Mesenchymal stem cell (in vitro differentiated cells and primary cell): ENCODE measurements at regions not wholly inside any gene's neighbourhood (a gene's known extent, or its start where the extent isn't known, plus 50 kb on each side); places are given as distances from the start of the nearest gene placed in this dataset.
"Not testable (repeated sequence)": the region's sequence is repeated elsewhere in the genome, so short reads cannot be mapped to it uniquely, and the experiment has no call there.

ENCODE experiments used
- DNase-seq: peaks from one replicate; pipeline ENCODE4 v3.0.0-alpha.2; 2013
- H2AFZ ChIP-seq: one replicate; pipeline ENCODE4 v1.6.1; 2013; ENCODE audit warnings: low read depth, mild to moderate bottlenecking, control low read depth, inconsistent platforms, low read length, moderate library complexity
- H2AK5ac ChIP-seq: 2 replicates; pipeline ENCODE4 v1.6.1; 2013; ENCODE audit warnings: low read length, moderate library complexity, mild to moderate bottlenecking, inconsistent platforms; ENCODE audit not compliant: severe bottlenecking
- H2BK120ac ChIP-seq: one replicate; pipeline ENCODE4 v1.6.1; 2013; ENCODE audit warnings: low read depth, mild to moderate bottlenecking, inconsistent platforms, low read length, moderate library complexity
- H2BK12ac ChIP-seq, 2 experiments: one replicate each; pipeline ENCODE4 v1.6.1; 2013; ENCODE audit warnings: inconsistent platforms in 2 of 2, low read length in 2 of 2, mild to moderate bottlenecking in 2 of 2, moderate library complexity in 2 of 2, control low read depth in 1 of 2
- H2BK15ac ChIP-seq: one replicate; pipeline ENCODE4 v1.6.1; 2013; ENCODE audit warnings: mild to moderate bottlenecking, low read depth, inconsistent platforms; ENCODE audit not compliant: poor library complexity, severe bottlenecking
- H2BK5ac ChIP-seq: 2 replicates; pipeline ENCODE4 v1.6.1; 2013; ENCODE audit warnings: low read depth, mild to moderate bottlenecking, low read length, control low read depth, inconsistent platforms; ENCODE audit not compliant: poor library complexity, severe bottlenecking
- H3K14ac ChIP-seq, 2 experiments: one replicate each; pipeline ENCODE4 v1.6.1; 2013; ENCODE audit warnings: inconsistent platforms in 2 of 2, low read length in 2 of 2, control low read depth in 1 of 2, mild to moderate bottlenecking in 1 of 2, moderate library complexity in 1 of 2
- H3K18ac ChIP-seq, 2 experiments: one replicate each; pipeline ENCODE4 v1.6.1; 2013; ENCODE audit warnings: inconsistent platforms in 2 of 2, low read length in 2 of 2, control low read depth in 1 of 2, low read depth in 1 of 2, mild to moderate bottlenecking in 1 of 2
- H3K23ac ChIP-seq, 2 experiments: one replicate each; pipeline ENCODE4 v1.6.1; 2013; ENCODE audit warnings: inconsistent platforms in 2 of 2, low read length in 2 of 2, mild to moderate bottlenecking in 2 of 2, moderate library complexity in 2 of 2, control low read depth in 1 of 2
- H3K27ac ChIP-seq: 2 replicates; pipeline ENCODE4 v1.5.1; 2013; ENCODE audit warnings: mild to moderate bottlenecking, moderate library complexity, low read length, control low read depth, inconsistent platforms; ENCODE audit not compliant: poor library complexity, severe bottlenecking
- H3K27me3 ChIP-seq, 2 experiments: 2 replicates each; pipeline versions ENCODE4 v1.6.1 to v1.7.0; 2013; ENCODE audit warnings: low read length in 2 of 2, mild to moderate bottlenecking in 2 of 2, moderate library complexity in 2 of 2, control low read depth in 1 of 2, inconsistent platforms in 1 of 2; ENCODE audit not compliant: control insufficient read depth in 1 of 2, insufficient read depth in 1 of 2
- H3K36me3 ChIP-seq, 2 experiments: 2 replicates each; pipeline versions ENCODE4 v1.6.1 to v1.7.0; 2013; ENCODE audit warnings: low read length in 2 of 2, control low read depth in 1 of 2, inconsistent platforms in 1 of 2, low read depth in 1 of 2, mild to moderate bottlenecking in 1 of 2; ENCODE audit not compliant: insufficient read depth in 2 of 2, control insufficient read depth in 1 of 2
- H3K4ac ChIP-seq, 2 experiments: one replicate each; pipeline ENCODE4 v1.6.1; 2013; ENCODE audit warnings: inconsistent platforms in 2 of 2, low read length in 2 of 2, mild to moderate bottlenecking in 2 of 2, moderate library complexity in 2 of 2, control low read depth in 1 of 2, low read depth in 1 of 2
- H3K4me1 ChIP-seq: 2 replicates; pipeline ENCODE4 v1.6.1; 2013; ENCODE audit warnings: low read depth, low read length, control low read depth; ENCODE audit not compliant: control insufficient read depth, insufficient read depth
- H3K4me2 ChIP-seq: 2 replicates; pipeline ENCODE4 v1.6.1; 2013; ENCODE audit warnings: low read length, mild to moderate bottlenecking, inconsistent platforms; ENCODE audit not compliant: poor library complexity, severe bottlenecking
- H3K4me3 ChIP-seq, 2 experiments: 2 replicates each; pipeline versions ENCODE4 v1.5.1 to v1.7.0; 2013; ENCODE audit warnings: low read length in 2 of 2, mild to moderate bottlenecking in 2 of 2, control low read depth in 1 of 2, low read depth in 1 of 2; ENCODE audit not compliant: insufficient read depth in 1 of 2
- H3K79me1 ChIP-seq: replicated peaks from 2 replicates; pipeline ENCODE4 v1.6.1; 2013; ENCODE audit warnings: mild to moderate bottlenecking, control low read depth, low read length, inconsistent platforms; ENCODE audit not compliant: poor library complexity, severe bottlenecking
- H3K9ac ChIP-seq: 2 replicates; pipeline ENCODE4 v1.7.0; 2013; ENCODE audit warnings: mild to moderate bottlenecking, low read length, moderate library complexity
- H3K9me3 ChIP-seq: 2 replicates; pipeline ENCODE4 v1.7.0; 2013; ENCODE audit warnings: mild to moderate bottlenecking, low read length; ENCODE audit not compliant: control insufficient read depth
- H4K8ac ChIP-seq: one replicate; pipeline ENCODE4 v1.6.1; 2013; ENCODE audit warnings: inconsistent platforms, mild to moderate bottlenecking, low read length, moderate library complexity
- H4K91ac ChIP-seq: one replicate; pipeline ENCODE4 v1.6.1; 2013; ENCODE audit warnings: mild to moderate bottlenecking, low read length, inconsistent platforms
- WGBS: methylation state at CpG from one replicate; pipeline ENCODE4 v1.1.7; 2013; ENCODE audit warnings: mixed read lengths; 5-methylcytosine and 5-hydroxymethylcytosine counted together

- not testable (repeated sequence) for H3K27me3 ChIP-seq, H4K91ac ChIP-seq, H3K9ac ChIP-seq, H2BK5ac ChIP-seq, H3K4me1 ChIP-seq, H3K4me3 ChIP-seq, H3K23ac ChIP-seq, H3K14ac ChIP-seq, H3K36me3 ChIP-seq, H3K79me1 ChIP-seq, H3K4ac ChIP-seq, DNase-seq, H2AFZ ChIP-seq, H2BK12ac ChIP-seq, H4K8ac ChIP-seq, H3K4me2 ChIP-seq, H3K18ac ChIP-seq, H3K27ac ChIP-seq, H2BK15ac ChIP-seq, H2AK5ac ChIP-seq, H2BK120ac ChIP-seq
- peaks cover 17% of the 10 kb centered on the region for H3K9me3 ChIP-seq
- WGBS: 43% methylated on average over 1 of the region's 1 CpG
Measured at GRCh38 chr3:181475146-181475545, 236.6 kb upstream of the SOX2 start.

GRCh38 chr3:181470349-181470748 is 241.4 kb upstream of the SOX2 start:
- H3K27me3 ChIP-seq: no peaks in the 10 kb centered on the region
- no peak overlapping the region for H3K4me2 ChIP-seq
- no peak overlapping the region for H2BK5ac ChIP-seq
- H2AFZ ChIP-seq: no peak overlapping the region
- no peak overlapping the region for H3K4me3 ChIP-seq
- no peak overlapping the region for H3K27ac ChIP-seq
- H3K9me3 ChIP-seq: peaks cover 9% of the 10 kb centered on the region
- DNase-seq: no peak
- H3K4ac ChIP-seq: no peak overlapping the region
- H2BK12ac ChIP-seq: no peak overlapping the region
- H3K79me1 ChIP-seq: no peaks in the 10 kb centered on the region
- H3K14ac ChIP-seq: no peak overlapping the region
- no peak overlapping the region for H4K8ac ChIP-seq
- no peak overlapping the region for H2AK5ac ChIP-seq
- no peak overlapping the region for H2BK15ac ChIP-seq
- no peak overlapping the region for H3K23ac ChIP-seq
- H3K9ac ChIP-seq: no peak overlapping the region
- H3K18ac ChIP-seq: no peak overlapping the region
- H3K4me1 ChIP-seq: no peaks in the 10 kb centered on the region
- no peak overlapping the region for H4K91ac ChIP-seq
- no peaks in the 10 kb centered on the region for H3K36me3 ChIP-seq
- H2BK120ac ChIP-seq: no peak overlapping the region
- no CpG with 5 or more reads among the region's 1 CpG for WGBS

GRCh38 chr3:181464033-181464694 is 247.6 kb upstream of the SOX2 start:
- no peak overlapping the region for H3K9ac ChIP-seq
- H2AFZ ChIP-seq: no peak overlapping the region
- H2AK5ac ChIP-seq: no peak overlapping the region
- H3K14ac ChIP-seq: no peak overlapping the region
- no peaks in the 10 kb centered on the region for H3K36me3 ChIP-seq
- no peaks in the 10 kb centered on the region for H3K27me3 ChIP-seq
- H2BK120ac ChIP-seq: no peak overlapping the region
- H3K4me1 ChIP-seq: no peaks in the 10 kb centered on the region
- DNase-seq: no peak
- H3K27ac ChIP-seq: no peak overlapping the region
- H3K4ac ChIP-seq: no peak overlapping the region
- no peak overlapping the region for H2BK12ac ChIP-seq
- no peak overlapping the region for H3K23ac ChIP-seq
- H4K8ac ChIP-seq: no peak overlapping the region
- H2BK5ac ChIP-seq: no peak overlapping the region
- H4K91ac ChIP-seq: no peak overlapping the region
- H2BK15ac ChIP-seq: no peak overlapping the region
- no peak overlapping the region for H3K4me3 ChIP-seq
- H3K9me3 ChIP-seq: no peaks in the 10 kb centered on the region
- no peaks in the 10 kb centered on the region for H3K79me1 ChIP-seq
- H3K18ac ChIP-seq: no peak overlapping the region
- H3K4me2 ChIP-seq: no peak overlapping the region
- 88% methylated on average over 5 of the region's 6 CpGs for WGBS

- Histone ChIP-seq H4K91ac (no peak overlapping the region), H3K9me3 (no peaks in the 10 kb centered on the region), H4K8ac (no peak overlapping the region), H3K4me1 (no peaks in the 10 kb centered on the region), H3K4me2 (no peak overlapping the region), H3K27me3 (no peaks in the 10 kb centered on the region), H3K18ac (no peak overlapping the region), H3K36me3 (no peaks in the 10 kb centered on the region), H2BK12ac (no peak overlapping the region), H2AFZ (no peak overlapping the region), H3K4ac (no peak overlapping the region), H2AK5ac (no peak overlapping the region), H3K79me1 (no peaks in the 10 kb centered on the region), H2BK120ac (no peak overlapping the region), H2BK15ac (no peak overlapping the region), H2BK5ac (no peak overlapping the region), H3K4me3 (no peak overlapping the region), H3K27ac (no peak overlapping the region), H3K9ac (no peak overlapping the region), H3K14ac (no peak overlapping the region), H3K23ac (no peak overlapping the region)
- WGBS: 65% methylated on average over 4 of the region's 5 CpGs
- DNase-seq: no peak
Measured at GRCh38 chr3:181461381-181461780, 250.3 kb upstream of the SOX2 start.
